ENCODE measurements at regions not wholly inside any gene's neighbourhood (a gene's known extent, or its start where the extent isn't known, plus 50 kb on each side); places are given as distances from the start of the nearest gene placed in this dataset.

- no peak for TF ChIP-seq CTCF (IDR thresholded peaks at IDR 0.05)
- TF ChIP-seq POLR2A (IDR thresholded peaks at IDR 0.05) = no peak
- TF ChIP-seq EP300 (IDR thresholded peaks at IDR 0.05) = no peak
Observed at GRCh38 chr10:78321500-78321899, 287.8 kb downstream of the RPS24 start.

All from tibial nerve (tissue), 4 donors.